ENCODE measurements at regions not wholly inside any gene's neighbourhood (a gene's known extent, or its start where the extent isn't known, plus 50 kb on each side); places are given as distances from the start of the nearest gene placed in this dataset.

- Mint-ChIP-seq H3K4me3 (no peak overlapping the region), H3K9me3 (no peaks in the 10 kb centered on the region), H3K4me1 (ENCODE audit: low read depth) (no peaks in the 10 kb centered on the region), H3K36me3 (ENCODE audit: low read depth) (no peaks in the 10 kb centered on the region), H3K27ac (no peak overlapping the region), H3K27me3 (ENCODE audit: insufficient read depth) (peaks cover 31% of the 10 kb centered on the region)
- no peak for DNase-seq
- TF ChIP-seq CTCF (IDR thresholded peaks at IDR 0.05): no peak
Observed at GRCh38 chr7:47196737-47197136, 385.2 kb downstream of the TNS3 start.

- Mint-ChIP-seq H3K4me3 (no peak overlapping the region), H3K27ac (no peak overlapping the region), H3K9me3 (no peaks in the 10 kb centered on the region), H3K27me3 (ENCODE audit: insufficient read depth) (peaks cover 30% of the 10 kb centered on the region), H3K4me1 (ENCODE audit: low read depth) (no peaks in the 10 kb centered on the region), H3K36me3 (ENCODE audit: low read depth) (no peaks in the 10 kb centered on the region)
- no peak for DNase-seq
- TF ChIP-seq CTCF (IDR thresholded peaks at IDR 0.05): no peak
Observed at GRCh38 chr7:47196106-47196645, 385.7 kb downstream of the TNS3 start.

GRCh38 chr7:47195641-47196040 is 386.3 kb downstream of the TNS3 start:
- H3K9me3 Mint-ChIP-seq: no peaks in the 10 kb centered on the region
- H3K27ac Mint-ChIP-seq: no peak overlapping the region
- H3K4me3 Mint-ChIP-seq: no peak overlapping the region
- H3K27me3 Mint-ChIP-seq (ENCODE audit: insufficient read depth): peaks cover 28% of the 10 kb centered on the region
- DNase-seq: no peak
- TF ChIP-seq CTCF (IDR thresholded peaks at IDR 0.05): peak; percentile 43
- H3K36me3 Mint-ChIP-seq (ENCODE audit: low read depth): no peaks in the 10 kb centered on the region
- no peaks in the 10 kb centered on the region for H3K4me1 Mint-ChIP-seq (ENCODE audit: low read depth)

GRCh38 chr7:47194516-47195057 is 387.3 kb downstream of the TNS3 start:
- H3K27me3 Mint-ChIP-seq (ENCODE audit: insufficient read depth): peaks cover 33% of the 10 kb centered on the region
- no peak overlapping the region for H3K4me3 Mint-ChIP-seq
- H3K36me3 Mint-ChIP-seq (ENCODE audit: low read depth): no peaks in the 10 kb centered on the region
- no peak for DNase-seq
- TF ChIP-seq CTCF (IDR thresholded peaks at IDR 0.05): no peak
- no peak overlapping the region for H3K27ac Mint-ChIP-seq
- no peaks in the 10 kb centered on the region for H3K9me3 Mint-ChIP-seq
- H3K4me1 Mint-ChIP-seq (ENCODE audit: low read depth): no peaks in the 10 kb centered on the region

- TF ChIP-seq CTCF (IDR thresholded peaks at IDR 0.05): no peak
- H3K4me3 Mint-ChIP-seq: no peak overlapping the region
- no peak for DNase-seq
- H3K4me1 Mint-ChIP-seq (ENCODE audit: low read depth): no peaks in the 10 kb centered on the region
- peaks cover 31% of the 10 kb centered on the region for H3K27me3 Mint-ChIP-seq (ENCODE audit: insufficient read depth)
- H3K36me3 Mint-ChIP-seq (ENCODE audit: low read depth): no peaks in the 10 kb centered on the region
- H3K9me3 Mint-ChIP-seq: no peaks in the 10 kb centered on the region
- H3K27ac Mint-ChIP-seq: no peak overlapping the region
Observed at GRCh38 chr7:47192978-47193377, 388.9 kb downstream of the TNS3 start.
